ENCODE measurements at regions not wholly inside any gene's neighbourhood (a gene's known extent, or its start where the extent isn't known, plus 50 kb on each side); places are given as distances from the start of the nearest gene placed in this dataset.
"Not testable (repeated sequence)": the region's sequence is repeated elsewhere in the genome, so short reads cannot be mapped to it uniquely, and the experiment has no call there.

GRCh38 chr12:11446372-11446771, 51.0 kb upstream of the PRB2 start:
- no peak for DNase-seq

- DNase-seq = no peak
These were observed 62.8 kb upstream of the PRB2 start for GRCh38 chr12:11457996-11458645.

- no peak for DNase-seq
These were observed 65.1 kb upstream of the PRB2 start for GRCh38 chr12:11460343-11461023.

- DNase-seq = no peak
These were observed 66.1 kb upstream of the PRB2 start for GRCh38 chr12:11461433-11461832.

GRCh38 chr12:11477110-11477509, 81.7 kb upstream of the PRB2 start:
- no peak for DNase-seq

GRCh38 chr12:11482955-11483354, 87.6 kb upstream of the PRB2 start:
- no peak for DNase-seq

GRCh38 chr12:11486623-11487444, 91.5 kb upstream of the PRB2 start:
- DNase-seq = peak; percentile 96

GRCh38 chr12:11496157-11496851, 100.9 kb upstream of the PRB2 start:
- DNase-seq = no peak

- no peak for DNase-seq
These were observed 102.1 kb upstream of the PRB2 start for GRCh38 chr12:11497438-11497837.

- DNase-seq = no peak
These were observed 102.6 kb upstream of the PRB2 start for GRCh38 chr12:11497995-11498394.

- DNase-seq = not testable (repeated sequence)
These were observed 103.2 kb upstream of the PRB2 start for GRCh38 chr12:11498574-11498973.

- no peak for DNase-seq
These were observed 104.4 kb upstream of the PRB2 start for GRCh38 chr12:11499806-11500187.

- no peak for DNase-seq
These were observed 105.0 kb upstream of the PRB2 start for GRCh38 chr12:11500188-11500860.

GRCh38 chr12:11500861-11501230, 105.5 kb upstream of the PRB2 start:
- no peak for DNase-seq

GRCh38 chr12:11508699-11509098, 113.3 kb upstream of the PRB2 start:
- no peak for DNase-seq

- DNase-seq = no peak
These were observed 114.0 kb upstream of the PRB2 start for GRCh38 chr12:11509326-11509725.

GRCh38 chr12:11510671-11511070, 115.3 kb upstream of the PRB2 start:
- DNase-seq = no peak

GRCh38 chr12:11513288-11513687, 117.9 kb upstream of the PRB2 start:
- DNase-seq = no peak

- no peak for DNase-seq
These were observed 121.7 kb upstream of the PRB2 start for GRCh38 chr12:11517080-11517479.

GRCh38 chr12:11524446-11524845, 125.0 kb upstream of the ETV6 start:
- no peak for DNase-seq

- no peak for DNase-seq
These were observed 115.4 kb upstream of the ETV6 start for GRCh38 chr12:11534064-11534463.

- DNase-seq = no peak
These were observed 114.3 kb upstream of the ETV6 start for GRCh38 chr12:11535127-11535526.

- no peak for DNase-seq
These were observed 110.3 kb upstream of the ETV6 start for GRCh38 chr12:11539156-11539555.
